Small intestine (tissue), 7 donors: ENCODE measurements at regions not wholly inside any gene's neighbourhood (a gene's known extent, or its start where the extent isn't known, plus 50 kb on each side); places are given as distances from the start of the nearest gene placed in this dataset.

Source experiments
- DNase-seq, 2 donors: peaks; one replicate each; pipeline versions ENCODE4 v3.0.0 to v3.0.0-alpha.2; 2013
- FAIRE-seq: peaks from 2 replicates; lab custom pipeline; 2012; peaks lifted over from hg19 to GRCh38; lab: Jason Lieb, UNC
- H3K27ac ChIP-seq, 3 donors: one replicate each; pipeline ENCODE4 v1.5.1; 2013; ENCODE audit warnings: low read length in 2 of 3, mild to moderate bottlenecking in 2 of 3, control low read depth in 1 of 3, inconsistent platforms in 1 of 3, low read depth in 1 of 3, moderate library complexity in 1 of 3
- H3K27me3 ChIP-seq, 3 donors: one replicate each; pipeline ENCODE4 v1.6.1; 2013; ENCODE audit warnings: low read length in 3 of 3, inconsistent platforms in 1 of 3; ENCODE audit not compliant: control insufficient read depth in 3 of 3, insufficient read depth in 3 of 3
- H3K36me3 ChIP-seq, 3 donors: one replicate each; pipeline ENCODE4 v1.6.1; 2013; ENCODE audit warnings: low read length in 3 of 3, inconsistent platforms in 1 of 3, low read depth in 1 of 3, mild to moderate bottlenecking in 1 of 3, moderate library complexity in 1 of 3; ENCODE audit not compliant: control insufficient read depth in 3 of 3, insufficient read depth in 2 of 3
- H3K4me1 ChIP-seq, 3 donors: one replicate each; pipeline ENCODE4 v1.6.1; 2013; ENCODE audit warnings: low read length in 2 of 3, inconsistent platforms in 1 of 3, low read depth in 1 of 3, mild to moderate bottlenecking in 1 of 3, moderate library complexity in 1 of 3; ENCODE audit not compliant: control insufficient read depth in 3 of 3, insufficient read depth in 2 of 3
- H3K4me3 ChIP-seq, 3 donors: one replicate each; pipeline ENCODE4 v1.5.1; 2013; ENCODE audit warnings: low read length in 3 of 3, control low read depth in 1 of 3, inconsistent platforms in 1 of 3, low read depth in 1 of 3, mild to moderate bottlenecking in 1 of 3, moderate library complexity in 1 of 3
- H3K9me3 ChIP-seq, 2 donors: one replicate each; pipeline ENCODE4 v1.6.1; 2013; ENCODE audit warnings: low read depth in 1 of 2, low read length in 1 of 2; ENCODE audit not compliant: control insufficient read depth in 2 of 2, insufficient read depth in 1 of 2
- WGBS, 3 donors: extraction: QIAGEN DNeasy Blood & Tissue Kit; methylation state at CpG; one replicate each; pipeline ENCODE4 v1.1.7; 2013; 5-methylcytosine and 5-hydroxymethylcytosine counted together
- donor health status: healthy with polysubstance abuse.
- donor health status: control.
- donor health status: control.
- donor health status: Bipolar disorder and iron deficiency.
- donor health status: healthy.

- H3K27ac ChIP-seq = no peak overlapping the region
- 95 to 100% (median 95%) methylated on average over 1 of the region's 1 CpG for WGBS, 3 donors
- H3K4me3 ChIP-seq = no peak overlapping the region
- H3K27me3 ChIP-seq = no peaks in the 10 kb centered on the region
- DNase-seq = no peak
- H3K9me3 ChIP-seq = no peaks in the 10 kb centered on the region
- H3K4me1 ChIP-seq = no peaks in the 10 kb centered on the region
- peaks cover 0 to 10% (median 5%) of the 10 kb centered on the region in 3 donors for H3K36me3 ChIP-seq
- FAIRE-seq = peak; percentile 94
Measured at GRCh38 chr4:122203407-122203806, 51.3 kb downstream of the BLTP1 start.

GRCh38 chr4:122205687-122206086 is 53.6 kb downstream of the BLTP1 start:
- Histone ChIP-seq H3K9me3 (no peaks in the 10 kb centered on the region), H3K27ac (no peak overlapping the region), H3K36me3 (peaks cover 0 to 7% (median 7%) of the 10 kb centered on the region in 3 donors), H3K4me3 (no peak overlapping the region), H3K27me3 (no peaks in the 10 kb centered on the region), H3K4me1 (no peaks in the 10 kb centered on the region)
- FAIRE-seq = no peak
- WGBS, 3 donors = 61 to 72% (median 62%) methylated on average over 1 of the region's 1 CpG
- no peak for DNase-seq

GRCh38 chr4:122212880-122213279 is 60.7 kb downstream of the BLTP1 start:
- Histone ChIP-seq H3K4me3 (no peak overlapping the region), H3K27me3 (no peaks in the 10 kb centered on the region), H3K36me3 (peaks cover 3 to 13% (median 4%) of the 10 kb centered on the region in 3 donors), H3K4me1 (no peaks in the 10 kb centered on the region), H3K27ac (no peak overlapping the region), H3K9me3 (no peaks in the 10 kb centered on the region)
- DNase-seq (no peak), FAIRE-seq (no peak)
- WGBS, 3 donors = 89 to 97% (median 91%) methylated on average over 3 of the region's 3 CpGs

GRCh38 chr4:122218762-122219161 is 66.6 kb downstream of the BLTP1 start:
- FAIRE-seq (no peak), DNase-seq (no peak)
- Histone ChIP-seq H3K9me3 (no peaks in the 10 kb centered on the region), H3K27ac (no peak overlapping the region), H3K36me3 (peaks cover 6 to 9% (median 8%) of the 10 kb centered on the region in 3 donors), H3K27me3 (no peaks in the 10 kb centered on the region), H3K4me3 (no peak overlapping the region), H3K4me1 (no peaks in the 10 kb centered on the region)
- 57 to 64% (median 57%) methylated on average over 1 of the region's 1 CpG for WGBS, 3 donors

- peaks cover 6 to 9% (median 8%) of the 10 kb centered on the region in 3 donors for H3K36me3 ChIP-seq
- no peaks in the 10 kb centered on the region for H3K27me3 ChIP-seq
- H3K9me3 ChIP-seq = no peaks in the 10 kb centered on the region
- no peak overlapping the region for H3K27ac ChIP-seq
- no peak for FAIRE-seq
- H3K4me1 ChIP-seq = no peaks in the 10 kb centered on the region
- H3K4me3 ChIP-seq = no peak overlapping the region
- DNase-seq = peak; percentile 1 to 44
- WGBS, 3 donors = 35 to 56% (median 45%) methylated on average over 2 of the region's 2 CpGs
Measured at GRCh38 chr4:122219356-122219755, 67.2 kb downstream of the BLTP1 start.

DNA sequence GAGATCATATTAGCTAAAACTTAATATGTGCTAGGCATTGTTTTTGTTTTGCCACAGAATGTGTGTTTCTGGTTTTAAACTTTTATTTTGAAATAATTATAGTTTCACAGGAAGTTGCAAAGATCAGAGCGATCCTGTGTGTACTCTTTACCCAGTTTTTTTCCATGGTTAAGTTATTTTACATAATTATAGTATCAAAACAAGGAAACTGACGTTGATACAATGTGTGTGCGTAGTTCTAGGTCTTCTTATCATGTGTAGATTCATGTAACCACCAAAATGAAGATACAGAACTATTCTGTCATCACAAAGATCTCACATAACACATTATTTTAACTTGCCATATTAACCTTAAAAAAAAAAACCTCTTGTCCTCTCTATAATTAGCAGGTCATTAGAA is 69.2 kb downstream of the BLTP1 start:
- no peak overlapping the region for H3K27ac ChIP-seq
- FAIRE-seq (no peak), DNase-seq (no peak)
- 58 to 88% (median 76%) methylated on average over 3 of the region's 3 CpGs for WGBS, 3 donors
- no peaks in the 10 kb centered on the region for H3K4me1 ChIP-seq
- no peaks in the 10 kb centered on the region for H3K27me3 ChIP-seq
- H3K36me3 ChIP-seq = peaks cover 3 to 9% (median 5%) of the 10 kb centered on the region in 3 donors
- no peaks in the 10 kb centered on the region for H3K9me3 ChIP-seq
- no peak overlapping the region for H3K4me3 ChIP-seq

DNA sequence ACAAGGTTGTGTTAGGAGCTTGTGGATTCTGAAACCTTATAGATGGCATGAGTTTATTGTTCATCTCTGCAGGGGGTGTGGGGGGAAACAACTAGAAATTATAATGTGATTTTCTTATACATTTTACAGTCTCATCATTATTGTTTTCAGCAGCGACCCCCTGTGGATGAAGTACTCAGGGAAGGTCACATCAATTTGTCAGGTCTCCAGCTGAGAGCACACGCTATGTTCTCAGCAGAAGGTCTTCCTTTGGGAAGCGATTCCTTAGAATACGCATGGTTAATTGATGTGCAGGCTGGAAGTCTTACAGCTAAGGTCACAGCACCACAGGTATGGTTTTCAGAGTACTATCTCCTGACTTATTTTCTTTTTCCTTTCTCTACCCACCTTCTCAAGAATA is 72.2 kb downstream of the BLTP1 start:
- no peak overlapping the region for H3K4me3 ChIP-seq
- H3K4me1 ChIP-seq = no peaks in the 10 kb centered on the region
- H3K9me3 ChIP-seq = no peaks in the 10 kb centered on the region
- no peak for DNase-seq
- peaks cover 3 to 11% (median 5%) of the 10 kb centered on the region in 3 donors for H3K36me3 ChIP-seq
- H3K27me3 ChIP-seq = no peaks in the 10 kb centered on the region
- no peak for FAIRE-seq
- 79 to 85% (median 84%) methylated on average over 4 of the region's 4 CpGs for WGBS, 3 donors
- H3K27ac ChIP-seq = no peak overlapping the region

- Histone ChIP-seq H3K4me1 (no peaks in the 10 kb centered on the region), H3K27me3 (no peaks in the 10 kb centered on the region), H3K9me3 (no peaks in the 10 kb centered on the region), H3K36me3 (peaks cover 0 to 11% (median 6%) of the 10 kb centered on the region in 3 donors), H3K27ac (no peak overlapping the region), H3K4me3 (no peak overlapping the region)
- FAIRE-seq (no peak), DNase-seq (no peak)
- 92 to 97% (median 94%) methylated on average over 2 of the region's 2 CpGs for WGBS, 3 donors
Measured at GRCh38 chr4:122227202-122227601, 75.1 kb downstream of the BLTP1 start.

DNA sequence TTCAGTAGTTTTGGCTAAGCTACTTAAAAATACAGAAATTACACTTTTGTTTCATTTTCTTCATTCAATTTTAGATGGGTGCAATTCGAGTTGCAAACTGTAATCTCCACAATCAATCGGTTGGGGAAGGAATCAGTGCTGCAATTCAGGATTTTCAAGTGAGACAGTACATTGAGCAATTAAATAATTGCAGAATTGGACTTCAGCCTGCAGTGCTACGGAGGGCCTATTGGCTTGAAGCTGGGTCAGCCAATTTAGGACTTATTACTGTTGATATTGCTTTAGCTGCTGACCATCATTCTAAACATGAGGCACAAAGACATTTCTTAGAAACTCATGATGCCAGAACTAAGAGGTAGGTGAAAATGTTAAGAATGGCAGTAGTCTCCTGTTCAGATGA is 77.7 kb downstream of the BLTP1 start:
- DNase-seq (no peak), FAIRE-seq (no peak)
- H3K4me1 ChIP-seq = no peaks in the 10 kb centered on the region
- peaks cover 0 to 9% (median 5%) of the 10 kb centered on the region in 3 donors for H3K36me3 ChIP-seq
- no peaks in the 10 kb centered on the region for H3K9me3 ChIP-seq
- H3K4me3 ChIP-seq = no peak overlapping the region
- WGBS, 3 donors = 21 to 57% (median 40%) methylated on average over 3 of the region's 3 CpGs
- no peaks in the 10 kb centered on the region for H3K27me3 ChIP-seq
- H3K27ac ChIP-seq = no peak overlapping the region
